BJ (cell line): ENCODE measurements at regions not wholly inside any gene's neighbourhood (a gene's known extent, or its start where the extent isn't known, plus 50 kb on each side); places are given as distances from the start of the nearest gene placed in this dataset.
A peak's percentile ranks its signal among the peaks of the same experiment; 100 is the strongest.

ENCODE experiments used
- CTCF ChIA-PET: fragments of 350-600 bp; formaldehyde crosslinking; extraction: SDS; loops from one replicate; lab custom pipeline; 2021; ENCODE audit warnings: antibody characterized with exemption, inconsistent platforms; lab: Yijun Ruan, JAX
- POLR2A ChIA-PET: fragments of 300-600 bp; sonication (Branson Sonifier 250); formaldehyde crosslinking; extraction: SDS; loops from one replicate; lab custom pipeline; 2021; ENCODE audit warnings: antibody characterized with exemption; lab: Charles Lee
- DNase-seq: peaks from one replicate; pipeline ENCODE4 v3.0.0-alpha.2; 2011; ENCODE audit warnings: low read depth
- H3K27me3 ChIP-seq: 2 replicates; pipeline ENCODE4 v1.6.0; 2011; ENCODE audit warnings: low read length; ENCODE audit not compliant: control insufficient read depth, insufficient read depth
- H3K36me3 ChIP-seq: 2 replicates; pipeline ENCODE4 v1.5.1; 2011; ENCODE audit warnings: low read length; ENCODE audit not compliant: control insufficient read depth, insufficient read depth
- H3K4me3 ChIP-seq: 2 replicates; pipeline ENCODE4 v1.5.1; 2011; ENCODE audit warnings: low read depth, mild to moderate bottlenecking, control low read depth, low read length
- TF ChIP-seq, protein P1 (sequence below): IDR thresholded peaks from 2 replicates; pipeline ENCODE4 v1.5.1; 2011; ENCODE audit warnings: low read depth, mild to moderate bottlenecking, control low read depth, inconsistent platforms, low read length, moderate library complexity; ENCODE audit not compliant: insufficient read depth

DNA sequence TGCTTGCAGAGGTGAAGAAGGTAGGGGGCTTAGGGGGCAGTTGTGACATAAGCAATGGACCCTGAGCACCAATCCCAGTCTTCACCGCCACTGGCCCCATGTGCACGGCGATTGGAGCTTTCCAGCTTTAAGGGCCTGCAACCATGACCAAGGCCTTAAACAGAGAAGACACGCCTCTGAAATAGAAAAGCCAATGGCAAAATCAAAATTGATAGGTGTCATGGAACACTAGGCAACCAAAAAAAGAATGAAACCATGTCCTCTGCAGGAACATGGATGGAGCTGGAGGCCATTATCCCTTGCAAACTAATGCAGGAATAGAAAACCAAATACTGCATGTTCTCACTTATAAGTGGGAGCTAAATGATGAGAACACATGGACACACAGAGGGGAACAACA is 146.3 kb downstream of the SCARB1 start:
- no peak for DNase-seq
- CTCF ChIA-PET, result interaction anchor here (1.7 kb wide), 1 partner anchor 15 kb away, joined by 4 read pairs; no protein-coding TSS in a partner anchor
- Histone ChIP-seq H3K4me3 (no peak overlapping the region), H3K27me3 (0 out of 2 replicates have a peak, but pooled peaks cover 1% of the 10 kb centered on the region), H3K36me3 (no peaks in the 10 kb centered on the region)
- TF ChIP-seq, protein P1, sequence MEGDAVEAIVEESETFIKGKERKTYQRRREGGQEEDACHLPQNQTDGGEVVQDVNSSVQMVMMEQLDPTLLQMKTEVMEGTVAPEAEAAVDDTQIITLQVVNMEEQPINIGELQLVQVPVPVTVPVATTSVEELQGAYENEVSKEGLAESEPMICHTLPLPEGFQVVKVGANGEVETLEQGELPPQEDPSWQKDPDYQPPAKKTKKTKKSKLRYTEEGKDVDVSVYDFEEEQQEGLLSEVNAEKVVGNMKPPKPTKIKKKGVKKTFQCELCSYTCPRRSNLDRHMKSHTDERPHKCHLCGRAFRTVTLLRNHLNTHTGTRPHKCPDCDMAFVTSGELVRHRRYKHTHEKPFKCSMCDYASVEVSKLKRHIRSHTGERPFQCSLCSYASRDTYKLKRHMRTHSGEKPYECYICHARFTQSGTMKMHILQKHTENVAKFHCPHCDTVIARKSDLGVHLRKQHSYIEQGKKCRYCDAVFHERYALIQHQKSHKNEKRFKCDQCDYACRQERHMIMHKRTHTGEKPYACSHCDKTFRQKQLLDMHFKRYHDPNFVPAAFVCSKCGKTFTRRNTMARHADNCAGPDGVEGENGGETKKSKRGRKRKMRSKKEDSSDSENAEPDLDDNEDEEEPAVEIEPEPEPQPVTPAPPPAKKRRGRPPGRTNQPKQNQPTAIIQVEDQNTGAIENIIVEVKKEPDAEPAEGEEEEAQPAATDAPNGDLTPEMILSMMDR, result no peak
- POLR2A ChIA-PET, result no interaction called here

DNA sequence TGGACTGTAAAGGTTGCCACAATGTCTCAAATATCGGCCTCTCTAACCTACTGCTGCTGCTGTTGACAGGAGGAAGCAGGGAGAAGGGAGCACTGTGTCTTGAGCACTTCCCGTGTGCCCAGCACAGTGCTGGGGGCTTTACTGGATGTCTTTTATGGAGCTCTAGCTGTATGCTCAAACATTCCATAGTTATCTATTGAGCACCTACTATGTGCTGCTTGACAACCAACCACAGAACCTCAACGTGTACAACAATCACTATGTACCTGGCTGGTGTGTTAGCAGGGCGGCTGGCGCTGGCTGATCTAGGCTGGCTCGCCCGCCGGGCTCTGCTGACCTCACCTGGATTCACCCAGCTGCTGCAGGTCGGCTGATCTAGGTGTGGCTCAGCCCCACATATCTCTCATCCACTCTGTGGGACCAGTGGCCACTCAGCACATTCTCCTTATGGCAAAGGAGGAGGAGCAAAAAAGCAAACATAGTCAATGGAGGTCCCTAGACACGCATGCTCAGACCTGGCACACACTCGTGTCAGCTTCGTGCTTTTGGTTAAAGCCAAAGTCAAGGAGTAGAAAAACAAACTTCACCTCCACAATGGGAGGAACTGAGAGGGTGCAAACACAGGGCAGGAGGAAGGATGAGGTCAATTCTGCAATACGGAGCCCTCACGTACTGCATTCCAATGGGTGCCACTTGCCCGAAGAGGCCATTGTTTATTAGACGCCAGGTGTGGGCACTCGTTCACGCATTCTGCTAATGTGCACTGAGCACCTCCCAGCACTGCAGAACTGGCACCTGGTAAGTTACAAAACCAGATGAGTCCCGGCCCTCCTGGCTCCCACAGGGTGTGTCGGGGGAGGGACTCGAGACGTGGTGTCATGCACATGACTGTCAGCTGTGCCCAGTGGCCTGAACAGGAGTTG is 147.2 kb downstream of the SCARB1 start:
- ChIA-PET POLR2A (no interaction called here), CTCF (interaction anchor here (0.7 to 1.7 kb wide), 2 partner anchors 16 to 261 kb away, joined by 3 to 4 read pairs; no protein-coding TSS in a partner anchor)
- no peak for DNase-seq
- 0 out of 2 replicates have a peak, but pooled peaks cover 1% of the 10 kb centered on the region for H3K27me3 ChIP-seq
- H3K4me3 ChIP-seq, result no peak overlapping the region
- TF ChIP-seq, protein P1, result no peak
- no peaks in the 10 kb centered on the region for H3K36me3 ChIP-seq

DNA sequence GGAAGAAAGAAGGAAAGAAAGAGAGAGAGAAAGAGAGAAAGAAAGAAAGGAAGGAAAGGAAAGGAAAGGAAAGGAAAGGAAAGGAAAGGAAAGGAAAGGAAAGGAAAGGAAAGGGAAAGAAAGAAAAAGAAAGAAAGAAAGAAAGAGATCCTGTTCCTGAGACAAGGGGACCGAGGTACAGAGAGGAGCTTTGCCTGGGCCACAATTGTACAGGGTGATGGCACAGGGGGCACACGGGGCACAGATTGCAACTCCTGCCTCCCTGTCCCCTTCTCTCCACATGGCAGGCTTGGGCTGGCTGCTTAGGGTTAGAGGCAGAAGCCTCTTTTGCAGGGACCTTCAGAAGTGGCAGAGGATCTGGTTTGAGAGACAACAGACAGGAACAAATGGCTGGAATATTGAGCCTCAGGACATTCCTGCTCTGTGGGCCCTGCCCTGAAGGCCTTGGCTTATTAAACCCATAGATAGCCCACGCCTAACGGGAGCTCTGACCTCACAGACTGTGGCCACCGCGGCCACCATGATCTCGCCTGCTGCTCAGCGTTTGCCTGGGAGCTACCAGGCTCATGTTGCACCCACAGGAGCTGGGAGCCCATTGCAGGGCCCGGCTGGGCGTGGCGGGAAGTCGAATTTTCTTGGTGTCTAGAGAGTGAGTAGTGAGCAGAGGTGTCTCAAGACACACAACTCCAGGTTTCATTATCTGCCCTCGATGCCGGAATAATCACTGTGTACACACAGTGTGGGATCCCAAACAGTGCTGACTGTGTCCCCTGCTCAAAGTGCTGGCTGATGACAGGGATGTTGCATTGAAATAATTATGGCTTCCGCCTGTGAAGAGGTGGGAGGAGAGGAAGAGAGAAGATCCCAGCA is 147.9 kb upstream of the NCOR2 start:
- TF ChIP-seq, protein P1, result no peak
- no peak for DNase-seq
- ChIA-PET CTCF (interaction anchor here (0.6 to 1.2 kb wide), 4 partner anchors 11 to 259 kb away, joined by 3 read pairs; no protein-coding TSS in a partner anchor), POLR2A (interaction anchor here (0.7 kb wide), 1 partner anchor 50 kb away, joined by 3 read pairs; no protein-coding TSS in a partner anchor)
- Histone ChIP-seq H3K36me3 (no peaks in the 10 kb centered on the region), H3K27me3 (0 out of 2 replicates have a peak, but pooled peaks cover 1% of the 10 kb centered on the region), H3K4me3 (no peak overlapping the region)

DNA sequence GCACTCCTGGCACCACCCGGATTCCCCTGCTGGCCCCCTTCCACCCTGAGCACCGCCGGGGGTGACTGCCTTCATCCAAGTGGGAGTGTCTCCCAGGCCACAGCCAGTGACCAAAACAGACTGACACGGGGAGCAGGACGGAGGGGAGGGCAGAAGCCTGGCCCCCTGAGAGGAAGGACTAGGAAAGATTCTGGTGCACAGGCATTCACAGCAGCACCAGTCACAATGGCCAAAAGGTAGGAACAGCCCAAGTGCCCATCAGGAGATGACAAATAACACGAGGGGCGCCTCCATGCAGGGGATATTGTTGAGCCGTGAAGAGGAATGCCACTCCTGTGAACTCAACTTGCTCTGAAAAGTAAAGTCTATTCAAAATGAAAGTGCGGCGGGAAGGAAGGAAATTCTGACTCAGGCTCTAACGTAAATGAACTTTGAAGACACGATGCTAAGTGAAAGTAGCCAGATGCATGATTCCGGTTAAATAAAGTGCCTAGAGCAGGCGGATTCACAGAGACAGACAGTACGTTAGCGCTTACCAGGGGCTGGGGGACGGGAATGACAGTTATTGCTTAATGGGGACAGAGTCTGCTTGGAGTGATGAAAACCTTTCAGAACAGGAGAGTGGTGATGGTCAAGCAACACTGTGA is 146.1 kb upstream of the NCOR2 start:
- Histone ChIP-seq H3K27me3 (no peaks in the 10 kb centered on the region), H3K4me3 (no peak overlapping the region), H3K36me3 (no peaks in the 10 kb centered on the region)
- peak; percentile 48 for DNase-seq
- CTCF ChIA-PET, result no interaction called here
- POLR2A ChIA-PET, result no interaction called here
- TF ChIP-seq, protein P1, result no peak
